HL-60 (cell line): ENCODE measurements at regions not wholly inside any gene's neighbourhood (a gene's known extent, or its start where the extent isn't known, plus 50 kb on each side); places are given as distances from the start of the nearest gene placed in this dataset.
"Not testable (repeated sequence)": the region's sequence is repeated elsewhere in the genome, so short reads cannot be mapped to it uniquely, and the experiment has no call there.

Experiments
- DNase-seq, 2 experiments: peaks; one replicate each; pipeline ENCODE4 v3.0.0-alpha.2; 2010 to 2020; ENCODE audit warnings: low read depth in 1 of 2, low spot score in 1 of 2
- H3K27ac ChIP-seq: fragments of 250-450 bp; sonication (Bioruptor Pico); replicated peaks from 2 replicates; pipeline ENCODE4 v1.5.1; 2020; ENCODE audit warnings: mild to moderate bottlenecking, moderate library complexity
- H3K27me3 ChIP-seq: fragments of 250-450 bp; sonication (Bioruptor Pico); 2 replicates; pipeline ENCODE4 v1.5.1; 2021; ENCODE audit warnings: mild to moderate bottlenecking, moderate library complexity; ENCODE audit not compliant: insufficient read depth, poor library complexity, severe bottlenecking
- H3K4me3 ChIP-seq: replicated peaks from 2 replicates; pipeline ENCODE4 v1.5.1; 2011; ENCODE audit warnings: mild to moderate bottlenecking, control low read depth, low read length; ENCODE audit not compliant: insufficient read depth
- GABPA ChIP-seq: IDR thresholded peaks from 2 replicates; pipeline ENCODE4 v1.6.1; 2012; ENCODE audit warnings: low read depth
- POLR2AphosphoS5 ChIP-seq: IDR thresholded peaks from 2 replicates; pipeline ENCODE4 v1.6.1; 2012; ENCODE audit warnings: low read depth
- SPI1 ChIP-seq: IDR thresholded peaks from 2 replicates; pipeline ENCODE4 v1.6.1; 2012; ENCODE audit warnings: low read depth, mild to moderate bottlenecking, borderline replicate concordance
- TF ChIP-seq, protein P1 (sequence below): IDR thresholded peaks from one replicate; pipeline ENCODE4 v1.5.1; 2011; ENCODE audit warnings: low read length, control low read depth, inconsistent platforms; ENCODE audit not compliant: insufficient read depth
- TF ChIP-seq, protein P2 (sequence below): IDR thresholded peaks from 2 replicates; pipeline ENCODE4 v1.6.1; 2012; ENCODE audit warnings: low read depth; ENCODE audit not compliant: insufficient replicate concordance

DNA sequence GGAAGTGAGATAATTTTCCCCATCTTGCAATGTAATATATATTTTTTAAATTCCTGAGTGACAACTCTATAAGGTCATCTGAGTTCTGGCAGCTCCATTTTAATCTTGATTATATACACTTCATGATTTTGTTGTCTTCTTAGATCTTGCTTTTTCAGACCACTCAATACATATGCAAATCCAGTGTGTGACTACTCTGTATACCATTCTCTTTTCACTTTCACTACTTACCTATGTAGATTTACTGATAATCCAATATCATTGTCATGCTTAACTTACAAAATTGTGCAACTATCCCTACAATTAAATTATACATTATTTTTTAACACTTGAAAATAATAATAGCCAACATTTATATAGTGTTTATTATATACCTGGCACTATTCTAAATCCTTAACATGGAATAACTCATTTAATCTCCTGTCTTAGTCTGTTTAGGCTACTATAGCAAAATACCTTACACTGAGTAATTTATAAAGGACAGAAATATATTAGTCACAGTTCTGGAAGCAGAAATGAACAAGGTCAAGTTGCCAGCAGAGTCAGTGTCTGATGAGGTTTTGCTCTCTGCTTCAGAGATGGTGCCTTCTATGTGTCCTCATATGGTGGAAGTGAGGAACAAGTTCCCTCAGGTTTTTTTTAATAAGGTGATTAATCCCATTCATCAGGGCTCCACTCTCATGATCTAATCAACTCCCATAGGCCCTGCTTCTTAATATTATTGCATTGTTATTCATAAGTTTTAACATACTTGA, 338.5 kb downstream of the TUSC7 start:
- no peak overlapping the region for H3K4me3 ChIP-seq
- no peak for DNase-seq
- H3K27ac ChIP-seq, result no peak overlapping the region
- TF ChIP-seq SPI1, result no peak
- no peak for TF ChIP-seq POLR2AphosphoS5
- no peaks in the 10 kb centered on the region for H3K27me3 ChIP-seq

DNA sequence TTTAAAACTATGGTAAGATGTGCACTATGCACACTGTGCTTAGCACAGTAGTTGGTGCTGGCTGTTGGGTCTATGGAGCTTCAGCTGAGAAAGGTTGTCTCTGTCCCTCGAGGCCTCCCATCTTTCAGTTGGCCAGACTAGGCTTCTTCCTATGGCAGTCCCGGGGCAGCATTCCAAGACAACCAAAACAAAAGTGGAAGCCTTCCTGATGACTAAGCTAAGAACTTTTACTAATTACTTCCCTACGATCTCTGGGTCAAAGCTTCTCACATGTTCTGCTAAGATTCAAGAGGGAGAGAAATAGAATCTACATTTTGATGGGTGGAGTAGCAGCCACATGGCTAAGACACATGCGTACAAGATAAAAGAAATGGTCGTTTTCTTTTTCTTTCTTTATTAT, 342.8 kb downstream of the TUSC7 start:
- no peaks in the 10 kb centered on the region for H3K27me3 ChIP-seq
- DNase-seq, result no peak
- no peak overlapping the region for H3K4me3 ChIP-seq
- TF ChIP-seq POLR2AphosphoS5 (no peak), GABPA (no peak), SPI1 (no peak)
- TF ChIP-seq, protein P1, sequence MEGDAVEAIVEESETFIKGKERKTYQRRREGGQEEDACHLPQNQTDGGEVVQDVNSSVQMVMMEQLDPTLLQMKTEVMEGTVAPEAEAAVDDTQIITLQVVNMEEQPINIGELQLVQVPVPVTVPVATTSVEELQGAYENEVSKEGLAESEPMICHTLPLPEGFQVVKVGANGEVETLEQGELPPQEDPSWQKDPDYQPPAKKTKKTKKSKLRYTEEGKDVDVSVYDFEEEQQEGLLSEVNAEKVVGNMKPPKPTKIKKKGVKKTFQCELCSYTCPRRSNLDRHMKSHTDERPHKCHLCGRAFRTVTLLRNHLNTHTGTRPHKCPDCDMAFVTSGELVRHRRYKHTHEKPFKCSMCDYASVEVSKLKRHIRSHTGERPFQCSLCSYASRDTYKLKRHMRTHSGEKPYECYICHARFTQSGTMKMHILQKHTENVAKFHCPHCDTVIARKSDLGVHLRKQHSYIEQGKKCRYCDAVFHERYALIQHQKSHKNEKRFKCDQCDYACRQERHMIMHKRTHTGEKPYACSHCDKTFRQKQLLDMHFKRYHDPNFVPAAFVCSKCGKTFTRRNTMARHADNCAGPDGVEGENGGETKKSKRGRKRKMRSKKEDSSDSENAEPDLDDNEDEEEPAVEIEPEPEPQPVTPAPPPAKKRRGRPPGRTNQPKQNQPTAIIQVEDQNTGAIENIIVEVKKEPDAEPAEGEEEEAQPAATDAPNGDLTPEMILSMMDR, result no peak
- TF ChIP-seq, protein P2, sequence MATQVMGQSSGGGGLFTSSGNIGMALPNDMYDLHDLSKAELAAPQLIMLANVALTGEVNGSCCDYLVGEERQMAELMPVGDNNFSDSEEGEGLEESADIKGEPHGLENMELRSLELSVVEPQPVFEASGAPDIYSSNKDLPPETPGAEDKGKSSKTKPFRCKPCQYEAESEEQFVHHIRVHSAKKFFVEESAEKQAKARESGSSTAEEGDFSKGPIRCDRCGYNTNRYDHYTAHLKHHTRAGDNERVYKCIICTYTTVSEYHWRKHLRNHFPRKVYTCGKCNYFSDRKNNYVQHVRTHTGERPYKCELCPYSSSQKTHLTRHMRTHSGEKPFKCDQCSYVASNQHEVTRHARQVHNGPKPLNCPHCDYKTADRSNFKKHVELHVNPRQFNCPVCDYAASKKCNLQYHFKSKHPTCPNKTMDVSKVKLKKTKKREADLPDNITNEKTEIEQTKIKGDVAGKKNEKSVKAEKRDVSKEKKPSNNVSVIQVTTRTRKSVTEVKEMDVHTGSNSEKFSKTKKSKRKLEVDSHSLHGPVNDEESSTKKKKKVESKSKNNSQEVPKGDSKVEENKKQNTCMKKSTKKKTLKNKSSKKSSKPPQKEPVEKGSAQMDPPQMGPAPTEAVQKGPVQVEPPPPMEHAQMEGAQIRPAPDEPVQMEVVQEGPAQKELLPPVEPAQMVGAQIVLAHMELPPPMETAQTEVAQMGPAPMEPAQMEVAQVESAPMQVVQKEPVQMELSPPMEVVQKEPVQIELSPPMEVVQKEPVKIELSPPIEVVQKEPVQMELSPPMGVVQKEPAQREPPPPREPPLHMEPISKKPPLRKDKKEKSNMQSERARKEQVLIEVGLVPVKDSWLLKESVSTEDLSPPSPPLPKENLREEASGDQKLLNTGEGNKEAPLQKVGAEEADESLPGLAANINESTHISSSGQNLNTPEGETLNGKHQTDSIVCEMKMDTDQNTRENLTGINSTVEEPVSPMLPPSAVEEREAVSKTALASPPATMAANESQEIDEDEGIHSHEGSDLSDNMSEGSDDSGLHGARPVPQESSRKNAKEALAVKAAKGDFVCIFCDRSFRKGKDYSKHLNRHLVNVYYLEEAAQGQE, result no peak
- H3K27ac ChIP-seq, result no peak overlapping the region

DNA sequence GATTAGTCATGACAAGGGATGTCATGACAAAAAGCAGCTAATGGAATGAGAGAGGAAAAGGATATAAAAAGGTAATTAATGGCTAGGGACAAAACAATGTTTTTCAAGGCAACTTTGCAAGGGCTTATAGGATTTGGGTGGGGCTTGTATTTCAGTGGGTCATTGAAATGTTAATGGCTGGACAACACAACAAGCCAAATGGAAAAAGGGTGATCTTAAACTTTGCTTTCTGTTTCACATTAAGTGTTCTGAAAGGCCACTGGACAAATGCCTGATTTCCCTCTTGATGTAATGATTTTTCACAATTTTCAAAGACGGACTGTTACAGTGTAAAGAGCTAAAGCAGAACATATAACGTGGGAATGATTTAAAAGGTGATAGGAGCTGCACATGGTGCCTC, 345.0 kb downstream of the TUSC7 start:
- no peak for DNase-seq
- TF ChIP-seq SPI1, result no peak
- TF ChIP-seq, protein P1, result no peak
- no peak for TF ChIP-seq POLR2AphosphoS5
- TF ChIP-seq GABPA, result no peak
- TF ChIP-seq, protein P2, result no peak
- no peaks in the 10 kb centered on the region for H3K27me3 ChIP-seq

DNA sequence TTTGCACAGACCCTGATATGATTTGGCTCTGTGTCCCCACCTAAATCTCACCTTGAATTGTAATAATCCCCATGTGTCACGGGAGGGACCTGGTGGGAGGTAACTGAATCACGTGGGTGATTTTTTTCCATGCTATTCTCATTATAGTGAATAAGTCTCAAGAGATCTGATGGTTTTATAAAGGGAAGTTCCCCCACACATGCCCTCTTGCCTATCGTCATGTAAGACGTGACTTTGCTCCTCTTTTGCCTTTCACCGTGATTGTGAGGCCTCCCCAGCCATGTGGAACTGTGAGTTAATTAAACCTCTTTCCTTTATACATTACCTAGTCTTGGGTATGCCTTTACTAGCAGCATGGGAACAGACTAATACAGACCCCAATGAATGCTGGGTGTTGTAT, 347.4 kb downstream of the TUSC7 start:
- DNase-seq, H3K27ac ChIP-seq, H3K4me3 ChIP-seq, H3K27me3 ChIP-seq: not testable (repeated sequence)

More for the DNA sequence above, 345.0 kb downstream of the TUSC7 start:
- Histone ChIP-seq H3K4me3 (no peak overlapping the region), H3K27ac (no peak overlapping the region)
